ENCODE measurements at regions not wholly inside any gene's neighbourhood (a gene's known extent, or its start where the extent isn't known, plus 50 kb on each side); places are given as distances from the start of the nearest gene placed in this dataset.

DNA sequence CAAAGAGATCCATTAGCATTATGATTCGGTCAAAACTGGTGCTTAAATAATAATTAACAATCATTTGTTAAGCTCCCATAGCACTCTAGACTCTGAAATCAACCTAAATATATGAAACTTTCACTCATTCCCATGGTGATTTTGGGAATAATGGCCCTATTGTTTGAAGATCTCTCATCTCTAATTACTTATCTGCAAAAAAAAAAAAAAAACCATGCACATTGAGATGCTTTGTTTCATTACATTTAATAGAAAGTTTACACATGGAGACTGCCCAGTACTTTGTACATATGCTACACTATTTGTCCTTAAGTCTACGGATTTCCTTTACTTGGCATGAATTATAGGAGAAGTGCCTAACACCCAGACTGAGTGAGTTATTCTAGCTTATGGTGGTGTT is 280.6 kb upstream of the MEOX2 start:
- no peak for DNase-seq (ENCODE audit: low read depth)
- H3K4me3 ChIP-seq (ENCODE audit: low read depth, low read length): no peak overlapping the region
- TF ChIP-seq, protein P1, sequence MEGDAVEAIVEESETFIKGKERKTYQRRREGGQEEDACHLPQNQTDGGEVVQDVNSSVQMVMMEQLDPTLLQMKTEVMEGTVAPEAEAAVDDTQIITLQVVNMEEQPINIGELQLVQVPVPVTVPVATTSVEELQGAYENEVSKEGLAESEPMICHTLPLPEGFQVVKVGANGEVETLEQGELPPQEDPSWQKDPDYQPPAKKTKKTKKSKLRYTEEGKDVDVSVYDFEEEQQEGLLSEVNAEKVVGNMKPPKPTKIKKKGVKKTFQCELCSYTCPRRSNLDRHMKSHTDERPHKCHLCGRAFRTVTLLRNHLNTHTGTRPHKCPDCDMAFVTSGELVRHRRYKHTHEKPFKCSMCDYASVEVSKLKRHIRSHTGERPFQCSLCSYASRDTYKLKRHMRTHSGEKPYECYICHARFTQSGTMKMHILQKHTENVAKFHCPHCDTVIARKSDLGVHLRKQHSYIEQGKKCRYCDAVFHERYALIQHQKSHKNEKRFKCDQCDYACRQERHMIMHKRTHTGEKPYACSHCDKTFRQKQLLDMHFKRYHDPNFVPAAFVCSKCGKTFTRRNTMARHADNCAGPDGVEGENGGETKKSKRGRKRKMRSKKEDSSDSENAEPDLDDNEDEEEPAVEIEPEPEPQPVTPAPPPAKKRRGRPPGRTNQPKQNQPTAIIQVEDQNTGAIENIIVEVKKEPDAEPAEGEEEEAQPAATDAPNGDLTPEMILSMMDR (IDR thresholded peaks at IDR 0.05; ENCODE audit: low read depth, low read length): no peak
- no peak for TF ChIP-seq MAX (IDR thresholded peaks at IDR 0.05; ENCODE audit: low read depth, low read length)
- TF ChIP-seq POLR2A (IDR thresholded peaks at IDR 0.05; ENCODE audit: extremely low read depth, insufficient read length): no peak

DNA sequence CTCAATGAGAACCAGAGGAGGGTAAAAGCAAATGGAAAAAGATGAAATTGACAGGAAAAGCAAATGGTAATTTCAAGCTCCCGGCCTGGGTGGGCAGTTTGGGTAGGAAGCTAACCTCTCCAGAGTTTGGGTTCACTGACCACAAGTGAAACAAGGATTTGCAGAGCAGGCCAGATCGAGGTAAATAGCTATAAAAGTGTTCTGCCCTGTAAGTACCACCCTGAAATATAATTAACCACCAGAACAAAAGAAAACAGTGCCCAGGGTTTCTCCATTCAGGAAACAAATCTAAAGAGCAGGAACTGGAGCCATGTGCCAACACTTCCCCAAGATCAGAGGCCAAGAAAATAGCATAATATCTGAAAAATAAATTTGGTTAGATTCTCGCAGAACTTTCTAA is 276.7 kb upstream of the MEOX2 start:
- TF ChIP-seq MYC (IDR thresholded peaks at IDR 0.05; ENCODE audit: low read depth, low read length) (no peak), MAX (IDR thresholded peaks at IDR 0.05; ENCODE audit: low read depth, low read length) (no peak)
- H3K4me3 ChIP-seq (ENCODE audit: low read depth, low read length): no peak overlapping the region
- DNase-seq (ENCODE audit: low read depth): no peak

GRCh38 chr7:15954671-15955354 is 268.3 kb upstream of the MEOX2 start:
- H3K4me3 ChIP-seq (ENCODE audit: low read depth, low read length): no peak overlapping the region
- TF ChIP-seq, protein P1 (IDR thresholded peaks at IDR 0.05; ENCODE audit: low read depth, low read length): no peak
- no peak for TF ChIP-seq MAX (IDR thresholded peaks at IDR 0.05; ENCODE audit: low read depth, low read length)
- no peak for TF ChIP-seq MYC (IDR thresholded peaks at IDR 0.05; ENCODE audit: low read depth, low read length)
- DNase-seq (ENCODE audit: low read depth): no peak

GRCh38 chr7:15950299-15950698 is 263.8 kb upstream of the MEOX2 start:
- TF ChIP-seq POLR2A (IDR thresholded peaks at IDR 0.05; ENCODE audit: extremely low read depth, insufficient read length): no peak
- no peak for TF ChIP-seq MYC (IDR thresholded peaks at IDR 0.05; ENCODE audit: low read depth, low read length)
- TF ChIP-seq, protein P1 (IDR thresholded peaks at IDR 0.05; ENCODE audit: low read depth, low read length): no peak
- TF ChIP-seq MAX (IDR thresholded peaks at IDR 0.05; ENCODE audit: low read depth, low read length): no peak
- no peak for DNase-seq (ENCODE audit: low read depth)
- no peak overlapping the region for H3K4me3 ChIP-seq (ENCODE audit: low read depth, low read length)

DNA sequence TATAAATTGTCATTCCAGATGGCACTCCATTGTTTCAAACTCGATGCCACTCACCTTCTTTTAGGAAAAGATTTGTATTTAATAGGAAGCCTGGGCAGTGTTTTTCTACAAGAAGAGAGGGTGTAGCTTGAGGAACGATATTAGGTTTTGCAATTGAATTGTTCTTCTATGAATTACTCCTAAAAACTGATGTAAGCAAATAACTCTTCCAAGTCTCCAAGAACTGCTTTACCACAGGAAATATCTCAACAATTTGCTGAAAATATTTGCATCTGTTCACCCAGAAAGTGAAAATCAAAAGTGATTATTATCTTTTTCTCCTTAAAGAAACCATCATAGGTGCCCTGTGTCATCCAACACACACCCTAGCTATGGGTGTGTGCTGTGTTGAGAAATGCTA is 261.3 kb upstream of the MEOX2 start:
- no peak overlapping the region for H3K4me3 ChIP-seq (ENCODE audit: low read depth, low read length)
- TF ChIP-seq MYC (IDR thresholded peaks at IDR 0.05; ENCODE audit: low read depth, low read length) (no peak), MAX (IDR thresholded peaks at IDR 0.05; ENCODE audit: low read depth, low read length) (no peak), POLR2A (IDR thresholded peaks at IDR 0.05; ENCODE audit: extremely low read depth, insufficient read length) (no peak)
- TF ChIP-seq, protein P1 (IDR thresholded peaks at IDR 0.05; ENCODE audit: low read depth, low read length): no peak
- DNase-seq (ENCODE audit: low read depth): no peak

GRCh38 chr7:15938115-15938514 is 251.6 kb upstream of the MEOX2 start:
- no peak for DNase-seq (ENCODE audit: low read depth)
- TF ChIP-seq MYC (IDR thresholded peaks at IDR 0.05; ENCODE audit: low read depth, low read length) (no peak), MAX (IDR thresholded peaks at IDR 0.05; ENCODE audit: low read depth, low read length) (no peak), POLR2A (IDR thresholded peaks at IDR 0.05; ENCODE audit: extremely low read depth, insufficient read length) (no peak)
- TF ChIP-seq, protein P1 (IDR thresholded peaks at IDR 0.05; ENCODE audit: low read depth, low read length): no peak
- no peak overlapping the region for H3K4me3 ChIP-seq (ENCODE audit: low read depth, low read length)

Measured in NB4 (cell line).